SH-SY5Y (cell line): ENCODE measurements at regions not wholly inside any gene's neighbourhood (a gene's known extent, or its start where the extent isn't known, plus 50 kb on each side); places are given as distances from the start of the nearest gene placed in this dataset.

ENCODE experiments used
- GATA2 ChIP-seq: IDR thresholded peaks from 2 replicates; pipeline ENCODE4 v1.6.1; 2011; ENCODE audit warnings: mild to moderate bottlenecking, low read depth, low read length
- GATA3 ChIP-seq: IDR thresholded peaks from 2 replicates; pipeline ENCODE4 v1.6.1; 2011; ENCODE audit warnings: low read depth, mild to moderate bottlenecking, low read length, moderate library complexity

GRCh38 chr7:35422715-35423114 is 168.8 kb upstream of the TBX20 start:
- no peak for TF ChIP-seq GATA2
- no peak for TF ChIP-seq GATA3
